GM19193 (cell line): ENCODE measurements at regions not wholly inside any gene's neighbourhood (a gene's known extent, or its start where the extent isn't known, plus 50 kb on each side); places are given as distances from the start of the nearest gene placed in this dataset.

Experiments used
- POLR2A ChIP-seq: IDR thresholded peaks from 4 replicates; pipeline ENCODE4 v1.6.1; 2011; ENCODE audit not compliant: insufficient read depth, insufficient read length; ENCODE audit errors: extremely low read depth

GRCh38 chr12:90842477-90842876 is 112.5 kb downstream of the CCER1 start:
- TF ChIP-seq POLR2A: no peak

- no peak for TF ChIP-seq POLR2A
These were observed 113.6 kb downstream of the CCER1 start for GRCh38 chr12:90841336-90841735.

- TF ChIP-seq POLR2A: no peak
These were observed 115.6 kb downstream of the CCER1 start for GRCh38 chr12:90839346-90839745.

GRCh38 chr12:90836689-90837088 is 118.3 kb downstream of the CCER1 start:
- no peak for TF ChIP-seq POLR2A

- no peak for TF ChIP-seq POLR2A
These were observed 121.7 kb downstream of the CCER1 start for GRCh38 chr12:90833228-90833627.

- no peak for TF ChIP-seq POLR2A
These were observed 122.5 kb downstream of the CCER1 start for GRCh38 chr12:90832427-90832826.

GRCh38 chr12:90831712-90832111 is 123.3 kb downstream of the CCER1 start:
- no peak for TF ChIP-seq POLR2A

GRCh38 chr12:90829044-90829443 is 125.9 kb downstream of the CCER1 start:
- no peak for TF ChIP-seq POLR2A

GRCh38 chr12:90828621-90829020 is 126.4 kb downstream of the CCER1 start:
- no peak for TF ChIP-seq POLR2A

- no peak for TF ChIP-seq POLR2A
These were observed 127.4 kb downstream of the CCER1 start for GRCh38 chr12:90827567-90827966.

- no peak for TF ChIP-seq POLR2A
These were observed 128.9 kb downstream of the CCER1 start for GRCh38 chr12:90826036-90826435.

- no peak for TF ChIP-seq POLR2A
These were observed 131.1 kb downstream of the CCER1 start for GRCh38 chr12:90823859-90824258.

- TF ChIP-seq POLR2A: no peak
These were observed 135.3 kb downstream of the CCER1 start for GRCh38 chr12:90819709-90820108.

GRCh38 chr12:90816353-90817089 is 138.5 kb downstream of the CCER1 start:
- TF ChIP-seq POLR2A: no peak

- TF ChIP-seq POLR2A: no peak
These were observed 145.0 kb downstream of the CCER1 start for GRCh38 chr12:90809940-90810339.

GRCh38 chr12:90808568-90808967 is 146.4 kb downstream of the CCER1 start:
- no peak for TF ChIP-seq POLR2A

- no peak for TF ChIP-seq POLR2A
These were observed 152.2 kb downstream of the CCER1 start for GRCh38 chr12:90802727-90803126.
